Glutamatergic neuron (in vitro differentiated cells): ENCODE measurements at regions not wholly inside any gene's neighbourhood (a gene's known extent, or its start where the extent isn't known, plus 50 kb on each side); places are given as distances from the start of the nearest gene placed in this dataset.
A peak's percentile ranks its signal among the peaks of the same experiment; 100 is the strongest.

Experiments
- DNase-seq: peaks from one replicate; pipeline ENCODE4 v3.0.0; 2022
- H3K27ac Mint-ChIP-seq: one replicate; pipeline ENCODE4 v1.8.0; 2020; ENCODE audit warnings: mild to moderate bottlenecking, mixed read lengths, inconsistent platforms; ENCODE audit not compliant: unreplicated experiment
- H3K27me3 Mint-ChIP-seq: one replicate; pipeline ENCODE4 v1.8.0; 2020; ENCODE audit warnings: mild to moderate bottlenecking, moderate library complexity, mixed read lengths, inconsistent platforms; ENCODE audit not compliant: unreplicated experiment
- H3K36me3 Mint-ChIP-seq: one replicate; pipeline ENCODE4 v1.8.0; 2020; ENCODE audit warnings: mild to moderate bottlenecking, mixed read lengths, inconsistent platforms; ENCODE audit not compliant: unreplicated experiment
- H3K4me1 Mint-ChIP-seq: one replicate; pipeline ENCODE4 v1.8.0; 2020; ENCODE audit warnings: mild to moderate bottlenecking, low read depth, mixed read lengths, inconsistent platforms; ENCODE audit not compliant: unreplicated experiment
- H3K4me3 Mint-ChIP-seq: one replicate; pipeline ENCODE4 v1.8.0; 2020; ENCODE audit warnings: mild to moderate bottlenecking, mixed read lengths, inconsistent platforms; ENCODE audit not compliant: unreplicated experiment
- H3K9me3 Mint-ChIP-seq: one replicate; pipeline ENCODE4 v1.8.0; 2020; ENCODE audit warnings: mild to moderate bottlenecking, moderate library complexity, mixed read lengths, inconsistent platforms; ENCODE audit not compliant: unreplicated experiment
- CTCF ChIP-seq: fragments of 200-600 bp; sonication (generic); IDR thresholded peaks from one replicate; pipeline ENCODE4 v1.5.0; 2021; ENCODE audit not compliant: partially characterized antibody, unreplicated experiment

GRCh38 chr11:91790346-91791170 lies 434.1 kb upstream of the FAT3 start:
- peak; percentile 48 for DNase-seq
- Mint-ChIP-seq H3K4me3 (peak overlapping the region; percentile 37), H3K27ac (peak overlapping the region; percentile 91), H3K9me3 (peaks cover 6% of the 10 kb centered on the region), H3K27me3 (peaks cover 4% of the 10 kb centered on the region), H3K36me3 (no peaks in the 10 kb centered on the region), H3K4me1 (peaks cover 25% of the 10 kb centered on the region)
- TF ChIP-seq CTCF, result no peak

- no peak for TF ChIP-seq CTCF
- peaks cover 4% of the 10 kb centered on the region for H3K36me3 Mint-ChIP-seq
- H3K9me3 Mint-ChIP-seq, result peaks cover 6% of the 10 kb centered on the region
- H3K27me3 Mint-ChIP-seq, result peaks cover 4% of the 10 kb centered on the region
- peaks cover 23% of the 10 kb centered on the region for H3K4me1 Mint-ChIP-seq
- H3K4me3 Mint-ChIP-seq, result no peak overlapping the region
- no peak for DNase-seq
- H3K27ac Mint-ChIP-seq, result no peak overlapping the region
These were observed 435.9 kb upstream of the FAT3 start for GRCh38 chr11:91788764-91789163.

GRCh38 chr11:91786097-91786496 lies 438.5 kb upstream of the FAT3 start:
- Mint-ChIP-seq H3K4me3 (no peak overlapping the region), H3K4me1 (peaks cover 9% of the 10 kb centered on the region), H3K36me3 (peaks cover 11% of the 10 kb centered on the region), H3K27ac (no peak overlapping the region), H3K27me3 (peaks cover 4% of the 10 kb centered on the region), H3K9me3 (peaks cover 9% of the 10 kb centered on the region)
- no peak for DNase-seq
- no peak for TF ChIP-seq CTCF

GRCh38 chr11:91783173-91783572 lies 441.4 kb upstream of the FAT3 start:
- no peak for TF ChIP-seq CTCF
- Mint-ChIP-seq H3K4me3 (no peak overlapping the region), H3K4me1 (no peaks in the 10 kb centered on the region), H3K27ac (no peak overlapping the region), H3K36me3 (peaks cover 20% of the 10 kb centered on the region), H3K27me3 (no peaks in the 10 kb centered on the region), H3K9me3 (peaks cover 3% of the 10 kb centered on the region)
- DNase-seq, result no peak

- Mint-ChIP-seq H3K9me3 (peaks cover 3% of the 10 kb centered on the region), H3K27me3 (no peaks in the 10 kb centered on the region), H3K4me3 (no peak overlapping the region), H3K36me3 (peaks cover 24% of the 10 kb centered on the region), H3K4me1 (no peaks in the 10 kb centered on the region), H3K27ac (no peak overlapping the region)
- TF ChIP-seq CTCF, result no peak
- DNase-seq, result no peak
These were observed 445.9 kb upstream of the FAT3 start for GRCh38 chr11:91778758-91779157.
